Kidney glomerular epithelial cell (primary cell): ENCODE measurements at regions not wholly inside any gene's neighbourhood (a gene's known extent, or its start where the extent isn't known, plus 50 kb on each side); places are given as distances from the start of the nearest gene placed in this dataset.
A peak's percentile ranks its signal among the peaks of the same experiment; 100 is the strongest.

Source experiments
- DNase-seq: peaks from one replicate; lab custom pipeline; 2025; lab: John Stamatoyannopoulos, UW

GRCh38 chr2:121096611-121097010, 188.4 kb downstream of the TFCP2L1 start:
- DNase-seq: no peak

- no peak for DNase-seq
Observed at GRCh38 chr2:121098556-121098955, 186.4 kb downstream of the TFCP2L1 start.

DNA sequence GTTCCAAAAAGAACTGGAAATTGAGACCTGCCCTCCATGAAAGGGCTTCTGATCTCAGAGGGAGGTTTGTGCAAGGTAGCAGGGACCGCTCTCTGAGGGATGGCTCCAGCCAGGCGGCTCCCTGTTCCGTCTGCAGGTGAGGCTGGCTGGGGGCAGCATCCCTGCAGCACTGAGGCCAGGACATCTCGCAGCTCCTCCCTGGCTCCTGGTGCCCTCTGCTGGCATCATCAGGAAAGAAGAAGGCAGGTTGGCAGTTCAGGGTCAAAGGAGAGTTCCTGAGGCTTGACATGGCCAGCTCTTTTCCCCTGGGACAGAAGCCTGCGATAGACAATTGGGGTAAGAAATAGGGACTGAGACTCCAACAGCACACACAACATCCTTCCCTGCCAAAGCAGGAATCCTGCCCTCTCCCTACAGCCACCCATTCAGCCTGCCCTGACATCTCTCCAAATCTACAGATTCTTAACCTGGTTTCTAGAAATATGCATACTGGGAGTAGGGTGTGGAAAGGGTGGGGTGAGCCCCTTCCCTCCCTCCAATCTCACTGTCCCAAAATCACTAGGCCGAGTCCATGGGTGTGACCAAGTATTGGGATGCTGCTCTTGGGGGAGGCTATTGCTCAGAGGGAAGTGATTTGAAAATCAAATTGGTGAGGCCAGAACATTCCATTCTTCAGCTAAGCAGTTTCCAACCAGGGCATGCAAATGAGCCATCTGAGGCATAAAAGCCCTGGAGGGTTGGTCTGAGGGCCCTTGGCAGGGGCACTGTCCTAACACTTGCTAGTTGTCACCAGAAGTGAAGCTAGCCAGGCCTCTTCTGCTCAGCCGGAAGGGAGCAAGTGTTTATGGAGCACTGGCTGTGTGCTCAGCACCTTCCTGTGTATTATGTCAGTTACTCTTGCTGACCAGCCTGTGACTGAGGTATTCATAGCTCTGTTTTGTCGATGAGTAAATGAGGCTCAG, 185.4 kb downstream of the TFCP2L1 start:
- DNase-seq: peak; percentile 11

GRCh38 chr2:121101093-121101715, 183.8 kb downstream of the TFCP2L1 start:
- no peak for DNase-seq

GRCh38 chr2:121102941-121103340, 182.1 kb downstream of the TFCP2L1 start:
- DNase-seq: no peak

DNA sequence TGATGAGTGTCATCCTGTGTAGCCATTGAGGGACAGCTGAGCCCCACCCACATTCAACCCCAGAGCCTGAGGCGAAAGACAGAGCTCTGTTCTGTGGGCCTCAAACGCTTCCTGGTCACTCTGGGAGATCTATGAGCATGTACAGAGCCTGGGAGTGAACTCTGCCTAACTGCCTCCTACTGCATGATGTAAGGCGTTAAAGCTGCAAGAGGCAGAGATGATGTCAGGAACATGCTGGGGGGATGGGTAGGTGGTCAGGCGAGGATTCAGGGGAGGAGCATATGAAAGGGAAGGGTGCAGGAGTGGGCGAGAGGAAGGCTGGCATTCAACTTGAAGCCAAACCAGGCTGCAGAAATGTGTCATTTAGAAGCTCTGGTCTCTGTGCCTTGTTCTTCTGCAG, 181.0 kb downstream of the TFCP2L1 start:
- DNase-seq: no peak

- DNase-seq: no peak
Observed at GRCh38 chr2:121104721-121105141, 180.3 kb downstream of the TFCP2L1 start.

DNA sequence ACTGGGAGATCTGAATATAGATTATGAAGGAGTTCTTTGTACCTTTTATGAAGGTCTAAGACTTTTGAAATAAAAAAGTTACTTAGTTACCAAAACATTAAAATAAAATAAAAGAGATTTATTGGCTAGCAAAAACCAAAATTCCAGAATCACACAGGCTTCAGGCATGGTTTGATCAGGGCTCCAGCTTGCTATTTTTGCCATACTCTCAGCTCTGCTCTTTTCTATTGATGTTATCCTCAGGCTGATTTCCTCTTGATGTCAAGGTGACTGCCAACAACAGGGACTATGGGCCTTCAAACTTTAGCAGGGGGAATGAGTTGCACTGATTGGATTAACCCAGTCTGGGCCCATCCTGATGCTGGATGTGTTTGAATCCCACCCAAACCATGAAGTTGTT, 174.1 kb downstream of the TFCP2L1 start:
- no peak for DNase-seq

DNA sequence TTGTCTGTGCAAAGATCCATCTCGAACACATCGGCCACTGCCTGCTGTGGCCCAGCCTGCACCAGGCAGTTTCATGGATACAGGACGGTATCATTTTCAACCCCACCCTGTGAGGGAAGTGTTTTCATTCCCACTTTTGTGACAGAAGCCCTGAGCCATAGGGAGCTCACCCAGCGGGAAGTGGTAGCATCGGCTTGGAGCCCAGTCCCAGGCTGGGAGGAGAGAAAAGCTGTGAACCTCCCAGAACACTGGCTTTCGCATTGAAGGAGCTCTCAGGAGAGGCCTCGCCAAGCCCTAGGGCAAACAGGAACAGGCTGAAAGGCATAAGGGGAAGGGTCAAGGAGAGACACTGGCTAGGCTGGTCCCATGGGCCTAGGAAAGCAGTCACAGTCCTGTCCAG, 166.1 kb downstream of the TFCP2L1 start:
- DNase-seq: no peak

DNA sequence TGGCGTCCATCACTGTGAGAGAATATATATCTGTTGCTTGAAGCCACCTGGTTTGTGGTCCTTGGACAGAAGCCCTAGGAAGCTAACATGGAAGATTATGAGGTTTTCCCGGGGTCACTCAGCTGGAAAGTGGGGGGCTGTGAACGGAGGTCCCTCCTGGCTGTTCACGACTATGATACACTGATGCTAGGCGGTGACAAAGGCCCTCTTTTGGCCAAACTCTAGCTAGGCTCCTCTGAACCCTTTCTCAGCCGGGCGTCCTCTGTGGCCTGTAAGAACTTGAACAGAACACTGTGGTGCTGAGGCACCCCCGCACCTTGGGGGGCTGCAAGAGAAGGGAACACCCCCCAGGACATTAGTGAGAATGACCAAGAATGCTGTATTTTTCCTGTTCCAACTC, 164.6 kb downstream of the TFCP2L1 start:
- DNase-seq: no peak

DNA sequence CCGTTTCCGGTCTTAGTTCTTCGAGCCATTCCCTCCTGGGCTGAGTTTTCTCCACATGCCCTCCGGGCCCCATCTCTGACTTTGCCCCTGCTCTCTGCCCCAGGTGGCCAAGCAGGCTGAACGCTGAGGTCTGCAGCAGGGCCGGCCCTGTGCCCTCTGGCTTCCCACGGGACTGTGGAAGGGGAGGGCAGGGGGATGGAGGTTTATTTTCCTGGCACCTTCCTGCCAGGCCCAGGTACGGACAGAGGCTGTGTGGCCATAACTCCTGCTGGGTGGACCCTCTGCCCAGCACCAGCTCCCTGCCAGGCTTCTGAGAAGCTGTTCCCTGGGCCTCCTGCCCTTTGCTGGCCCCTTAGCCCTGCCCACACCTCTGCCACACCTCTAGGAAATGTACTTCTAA, 164.0 kb downstream of the TFCP2L1 start:
- no peak for DNase-seq

DNA sequence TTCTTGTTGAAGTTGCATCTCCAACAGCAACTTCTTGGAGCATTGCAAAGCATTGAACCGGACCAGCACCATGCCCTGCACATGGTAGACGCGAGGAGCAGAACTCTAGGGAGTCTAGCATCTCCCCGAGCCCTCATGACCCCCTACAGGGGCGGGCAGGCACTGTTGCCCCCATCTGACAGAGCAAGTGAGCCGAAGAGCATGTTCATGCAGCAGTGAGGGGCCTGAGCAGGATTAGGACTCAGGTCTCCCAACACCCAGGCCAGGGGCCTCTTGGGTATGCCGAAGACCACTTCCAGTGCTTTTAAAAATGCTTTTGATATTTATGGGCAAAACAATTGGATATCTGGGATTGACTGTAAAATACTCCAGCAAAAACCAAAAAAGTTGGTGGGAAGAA, 163.3 kb downstream of the TFCP2L1 start:
- DNase-seq: no peak

DNA sequence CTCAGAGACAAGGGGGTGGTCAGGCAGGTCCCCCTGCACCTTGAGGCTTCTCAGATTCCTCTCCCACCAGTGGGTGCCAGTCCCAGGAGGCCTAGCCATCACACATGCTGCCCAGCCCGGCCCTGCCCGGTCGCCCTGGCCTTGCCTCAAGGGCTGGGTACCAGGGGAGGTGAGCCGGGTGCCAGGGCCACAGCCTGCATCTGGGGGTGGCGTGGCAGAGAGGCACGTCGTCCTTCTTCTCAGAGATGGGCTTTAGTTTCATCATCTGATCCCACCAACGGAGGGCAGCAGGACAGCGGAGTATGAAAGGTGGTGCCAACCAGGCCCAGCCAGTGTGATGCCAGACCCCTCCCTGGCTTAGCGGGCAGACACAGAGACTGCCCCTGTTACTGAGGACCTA, 161.7 kb downstream of the TFCP2L1 start:
- DNase-seq: no peak

DNA sequence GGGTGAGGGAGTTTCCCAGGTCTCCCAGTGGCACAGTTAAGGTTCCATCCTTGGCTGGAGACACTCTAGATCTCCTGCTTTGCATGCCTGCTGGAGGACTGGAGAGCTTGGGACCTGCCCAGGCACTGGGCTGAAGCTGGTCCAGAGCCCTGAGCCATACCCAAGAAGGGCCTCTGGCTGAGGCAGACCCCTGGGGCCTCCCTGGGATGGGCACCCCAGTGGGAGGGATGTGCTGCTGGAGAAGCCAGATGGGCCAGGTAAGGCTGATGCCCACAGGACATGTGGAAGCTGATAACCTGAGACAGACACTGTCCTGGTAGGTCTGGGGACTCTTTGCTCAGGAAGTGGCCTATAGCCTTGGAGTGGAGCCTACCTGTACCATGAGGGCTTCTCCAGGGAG, 160.7 kb downstream of the TFCP2L1 start:
- DNase-seq: no peak

DNA sequence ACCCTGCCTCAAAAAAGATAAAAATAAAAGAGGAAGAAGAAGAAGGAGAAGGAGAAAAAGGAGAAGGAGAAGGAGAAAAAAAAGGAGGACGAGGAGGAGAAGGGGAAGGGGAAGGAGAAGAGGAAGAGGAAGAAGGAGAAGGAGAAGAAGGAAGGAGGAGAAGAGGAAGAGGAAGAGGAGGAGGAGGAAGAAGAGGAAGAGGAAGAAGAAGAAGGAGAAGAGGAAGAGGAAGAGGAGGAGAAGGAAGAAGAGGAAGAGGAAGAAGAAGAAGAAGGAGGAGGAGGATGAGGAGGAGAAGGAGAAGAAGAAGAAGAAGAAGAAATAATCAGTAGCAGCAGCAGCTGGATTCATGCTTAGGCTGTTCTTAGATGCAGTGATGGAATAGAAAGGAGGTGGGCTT, 159.7 kb downstream of the TFCP2L1 start:
- no peak for DNase-seq

DNA sequence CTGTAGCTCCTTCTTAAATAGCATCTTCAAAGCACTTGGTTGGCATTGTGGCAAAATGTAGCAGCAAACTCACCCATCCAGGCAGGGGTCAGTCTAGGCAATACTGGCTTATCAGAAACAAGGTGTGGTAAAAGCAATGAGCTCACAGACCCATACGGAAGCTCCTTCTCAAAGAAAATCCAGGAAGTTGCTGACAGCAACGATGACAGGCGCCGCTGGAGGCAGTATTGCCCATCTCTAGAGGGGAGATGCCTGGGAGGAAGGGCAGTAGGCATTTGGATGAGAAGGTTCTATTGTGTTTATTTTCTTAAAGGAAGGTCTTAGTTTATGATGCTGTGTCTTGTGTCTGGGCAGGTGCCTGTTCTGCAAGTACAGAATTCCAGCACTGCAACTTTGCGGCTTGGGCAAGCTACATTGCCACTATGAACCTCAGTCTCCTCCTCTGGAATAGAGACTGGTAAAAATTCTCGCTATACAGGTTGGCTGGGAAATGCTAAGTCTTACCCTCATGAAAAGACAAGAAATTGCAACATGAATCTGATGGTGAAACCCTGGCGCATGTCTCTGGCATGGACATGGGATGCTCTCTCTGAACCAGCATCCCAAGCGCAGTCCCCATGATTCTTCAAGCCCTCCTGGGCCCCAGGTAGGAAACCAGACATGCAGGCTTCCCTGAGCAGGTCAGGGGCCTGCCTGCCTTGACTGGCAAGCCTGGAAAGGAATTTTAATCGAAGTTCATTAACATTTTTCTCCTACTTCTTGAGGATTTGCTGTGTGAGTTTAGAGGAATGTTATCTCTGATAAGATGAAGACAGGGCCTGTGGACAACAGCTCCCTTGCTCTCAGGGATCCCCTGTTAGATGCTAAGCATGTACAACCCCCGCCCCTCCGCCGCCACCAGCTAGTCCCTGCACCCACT, 156.0 kb downstream of the TFCP2L1 start:
- peak; percentile 1 for DNase-seq

GRCh38 chr2:121129692-121130091, 155.3 kb downstream of the TFCP2L1 start:
- no peak for DNase-seq

DNA sequence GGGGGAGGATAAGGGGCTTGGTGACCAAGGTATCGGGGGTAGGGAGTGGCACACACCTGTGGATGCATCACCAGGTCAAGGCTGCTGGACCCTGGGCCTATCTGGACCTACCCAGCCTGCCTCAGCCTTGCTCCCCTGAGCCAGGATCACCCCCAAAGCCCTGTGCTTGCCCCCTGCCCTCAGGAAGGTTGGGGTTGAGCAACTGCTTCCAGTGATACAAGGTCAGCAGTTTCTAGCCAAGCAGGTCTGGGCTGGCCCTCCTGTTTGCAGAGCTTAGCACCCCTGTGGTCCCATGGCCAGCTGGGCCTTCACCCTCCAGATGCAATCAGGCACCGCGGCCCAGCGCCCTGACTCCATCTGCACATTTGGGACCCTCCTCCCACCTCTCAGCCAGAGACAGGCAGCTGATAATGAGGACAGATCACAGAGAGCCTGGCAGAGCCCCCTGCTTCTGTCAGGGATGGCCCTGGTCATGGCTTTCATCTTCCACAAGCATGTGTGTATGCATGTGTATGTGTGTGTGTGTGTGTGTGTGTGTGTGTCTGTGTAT, 154.6 kb downstream of the TFCP2L1 start:
- no peak for DNase-seq

DNA sequence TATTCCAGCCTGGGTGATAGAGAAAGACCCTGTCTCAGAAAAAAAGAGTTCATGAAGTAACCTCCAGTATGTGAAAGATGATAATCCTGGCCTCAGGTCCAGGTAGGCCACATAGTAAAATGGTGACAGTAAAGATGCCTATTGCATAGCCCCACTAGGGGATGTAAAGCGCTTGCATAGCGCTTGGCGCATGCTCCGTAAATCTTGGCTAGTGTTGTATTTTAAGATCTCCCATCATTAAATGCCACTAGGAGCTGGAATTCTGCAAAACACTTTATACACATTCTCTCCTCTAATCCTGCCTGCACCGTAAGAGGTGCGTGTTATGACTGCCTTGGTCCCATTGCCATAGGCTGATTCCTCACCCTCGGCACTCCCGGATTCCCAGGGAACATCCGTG, 153.6 kb downstream of the TFCP2L1 start:
- DNase-seq: no peak

- no peak for DNase-seq
Observed at GRCh38 chr2:121132054-121132761, 152.8 kb downstream of the TFCP2L1 start.

DNA sequence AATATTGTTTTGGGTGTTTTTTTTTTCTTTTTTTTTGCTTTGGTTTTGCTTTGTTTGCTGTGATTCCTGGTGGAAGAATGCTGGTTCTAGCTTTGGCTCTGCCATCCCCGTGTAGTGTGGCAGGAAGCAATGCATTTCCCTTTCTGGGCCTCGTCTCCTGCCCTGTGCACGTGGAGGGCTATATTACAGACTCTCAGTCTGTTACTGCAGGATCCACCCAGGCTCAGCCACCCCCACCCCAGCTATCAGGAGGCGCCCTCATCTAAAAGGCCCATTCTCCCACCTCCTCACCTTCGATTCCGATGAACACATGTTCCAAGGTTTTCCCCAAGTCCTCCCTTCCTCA, 152.3 kb downstream of the TFCP2L1 start:
- DNase-seq: no peak
